Putamen (tissue), 1 donor: ENCODE measurements at regions not wholly inside any gene's neighbourhood (a gene's known extent, or its start where the extent isn't known, plus 50 kb on each side); places are given as distances from the start of the nearest gene placed in this dataset.
A peak's percentile ranks its signal among the peaks of the same experiment; 100 is the strongest.
"Not testable (repeated sequence)": the region's sequence is repeated elsewhere in the genome, so short reads cannot be mapped to it uniquely, and the experiment has no call there.

ENCODE experiments used
- DNase-seq: peaks from one replicate; pipeline ENCODE4 v3.0.0-alpha.2; 2016; ENCODE audit warnings: low spot score

DNA sequence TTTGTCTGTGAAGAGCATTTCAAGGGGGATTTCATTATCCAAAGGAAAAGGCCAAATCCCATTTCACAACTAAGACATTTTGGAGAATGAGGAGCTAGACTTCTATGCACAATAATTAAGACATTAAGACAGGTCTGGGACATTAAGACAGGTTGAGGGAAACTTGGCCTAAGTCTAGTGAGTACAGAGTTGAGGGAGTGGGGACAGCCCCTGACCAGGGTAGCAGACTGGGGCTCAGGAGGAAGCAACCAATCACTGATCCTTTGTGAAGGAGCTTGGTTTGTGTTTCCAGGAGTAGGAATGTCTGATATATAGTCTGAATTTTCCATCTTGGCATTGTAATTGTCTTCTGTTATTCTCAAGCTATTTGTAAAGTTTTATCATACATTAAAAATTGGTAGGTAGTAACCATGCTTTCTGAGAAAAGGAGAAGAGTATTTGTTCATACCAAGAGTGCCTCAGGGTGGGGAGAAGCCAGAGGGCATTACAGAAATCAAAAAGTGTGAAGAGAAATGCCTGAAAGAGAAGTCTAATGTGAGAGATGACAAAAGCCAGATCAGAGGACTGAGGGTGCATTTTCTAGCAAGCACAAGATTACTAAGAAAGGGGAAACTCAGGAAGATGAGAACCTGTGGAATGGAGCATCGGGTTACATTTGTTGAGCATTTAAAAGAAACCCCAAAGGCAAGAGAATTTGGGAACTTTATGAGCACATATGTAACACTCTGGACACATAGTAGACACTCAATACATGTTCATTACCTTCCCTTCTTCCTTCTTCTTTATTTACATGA lies 189.3 kb upstream of the PIK3R1 start:
- no peak for DNase-seq

DNA sequence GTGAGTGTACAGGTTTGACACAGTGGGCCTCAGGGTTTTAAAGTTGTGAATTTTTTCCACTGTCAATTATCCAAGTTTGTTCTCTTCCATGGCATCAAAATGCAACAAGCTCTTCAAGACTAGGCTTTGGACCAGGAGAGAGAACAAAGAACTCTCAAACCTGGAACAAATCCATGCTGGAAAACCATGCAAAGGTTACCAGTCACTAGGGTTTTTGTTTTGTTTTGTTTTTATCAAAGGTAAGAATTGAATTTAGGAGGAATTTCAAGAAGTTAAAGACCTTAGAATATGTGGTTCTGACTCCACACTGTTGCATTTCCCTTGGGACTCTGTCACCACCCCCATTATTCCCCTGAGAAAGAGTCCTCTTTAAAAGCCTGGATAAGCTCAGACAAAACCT lies 191.1 kb upstream of the PIK3R1 start:
- DNase-seq = no peak

DNA sequence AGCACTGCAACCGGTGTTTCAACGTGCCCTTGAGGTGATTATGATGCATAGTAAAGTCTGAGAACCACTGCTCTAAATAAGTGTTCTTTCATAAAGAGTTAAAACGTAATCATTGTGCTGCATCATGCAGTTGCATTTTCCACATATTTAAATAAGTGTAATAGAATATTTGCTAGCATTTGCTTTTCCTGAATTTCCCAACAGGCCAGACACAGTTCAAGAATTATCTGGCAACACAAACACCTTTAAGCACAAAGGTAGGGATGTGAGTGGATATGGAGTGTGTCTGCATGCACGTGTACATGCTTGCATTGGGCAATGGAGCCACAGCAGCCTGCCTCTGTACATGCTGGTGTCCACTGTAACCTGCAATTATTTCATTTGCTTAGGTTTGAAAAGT lies 193.6 kb upstream of the PIK3R1 start:
- no peak for DNase-seq

DNA sequence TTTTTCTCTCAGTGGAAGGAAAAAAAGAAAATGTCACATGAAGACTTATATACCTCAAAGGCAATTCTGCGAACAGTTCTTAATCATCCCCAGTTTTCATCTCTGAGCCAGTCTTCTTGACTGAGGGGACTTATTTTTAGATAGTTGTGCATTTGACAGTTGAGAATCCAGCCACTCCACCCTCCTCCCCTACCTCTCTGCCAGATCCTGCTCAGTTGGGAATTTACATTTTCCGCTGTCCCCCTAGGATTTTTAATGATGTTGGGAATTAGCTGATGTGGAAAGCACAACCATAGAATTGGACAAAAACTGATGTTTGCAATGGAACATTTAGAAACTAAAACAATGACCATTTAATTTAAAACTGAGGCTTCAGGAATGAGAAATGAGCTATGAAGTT lies 194.3 kb upstream of the PIK3R1 start:
- DNase-seq = no peak

DNA sequence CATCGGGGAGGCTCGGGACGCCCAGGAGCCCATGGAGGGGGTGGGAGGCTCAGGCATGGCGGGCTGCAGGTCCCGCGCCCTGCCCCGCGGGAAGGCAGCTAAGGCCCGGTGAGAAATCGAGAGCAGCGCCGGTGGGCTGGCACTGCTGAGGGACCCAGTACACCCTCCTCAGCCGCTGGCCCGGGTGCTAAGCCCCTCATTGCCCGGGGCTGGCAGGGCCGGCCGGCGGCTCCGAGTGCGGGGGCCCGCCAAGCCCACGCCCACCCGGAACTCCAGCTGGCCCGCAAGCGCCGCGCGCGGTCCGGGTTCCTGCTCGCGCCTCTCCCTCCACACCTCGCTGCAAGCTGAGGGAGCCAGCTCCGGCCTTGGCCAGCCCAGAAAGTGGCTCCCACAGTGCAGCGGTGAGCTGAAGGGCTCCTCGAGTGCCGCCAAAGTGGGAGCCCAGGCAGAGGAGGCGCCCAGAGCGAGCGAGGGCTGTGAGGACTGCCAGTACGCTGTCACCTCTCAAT lies 195.0 kb upstream of the PIK3R1 start:
- not testable (repeated sequence) for DNase-seq

DNA sequence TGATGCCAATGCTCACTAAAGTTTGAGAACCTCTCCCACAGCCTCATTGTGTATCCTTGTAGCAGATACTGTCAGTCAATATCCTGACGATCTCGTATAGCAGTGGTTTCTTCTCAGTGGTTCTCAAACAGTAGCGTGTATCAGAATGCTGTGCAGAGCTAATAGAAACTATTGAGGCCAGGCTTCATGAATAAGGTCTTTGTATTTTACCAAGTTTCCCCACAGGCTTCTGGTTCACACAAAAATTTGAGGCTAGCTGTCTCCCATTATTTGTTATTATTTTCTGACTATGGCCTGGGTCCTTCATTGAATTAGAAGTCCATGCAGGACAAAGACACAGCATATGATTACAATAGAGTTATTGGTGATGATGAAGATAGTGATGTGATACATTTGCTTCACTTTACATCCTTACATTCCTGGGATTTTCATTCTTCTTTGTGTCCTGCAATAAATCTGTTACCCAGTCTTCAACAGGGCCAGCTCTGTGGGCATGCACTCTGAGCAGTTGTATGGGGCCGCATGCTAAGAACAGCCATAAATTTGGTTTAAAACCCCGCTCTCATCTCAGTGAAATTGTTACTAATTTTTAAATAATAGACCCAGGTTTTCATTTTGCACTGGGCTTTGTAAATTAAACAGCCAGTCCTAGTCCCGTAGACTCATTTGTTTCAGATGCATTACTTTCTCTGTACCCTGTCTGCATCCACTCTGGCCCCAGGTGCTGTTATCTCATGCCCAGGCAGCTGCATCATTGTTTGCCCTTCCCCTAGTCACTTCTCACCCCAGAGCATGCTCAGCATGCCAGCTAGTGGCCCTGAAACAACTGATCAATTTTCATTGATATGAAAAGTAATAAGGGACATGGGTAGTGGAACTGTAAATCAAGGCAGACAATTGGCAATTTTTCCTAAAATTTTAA lies 199.9 kb upstream of the PIK3R1 start:
- peak; percentile 73 for DNase-seq

DNA sequence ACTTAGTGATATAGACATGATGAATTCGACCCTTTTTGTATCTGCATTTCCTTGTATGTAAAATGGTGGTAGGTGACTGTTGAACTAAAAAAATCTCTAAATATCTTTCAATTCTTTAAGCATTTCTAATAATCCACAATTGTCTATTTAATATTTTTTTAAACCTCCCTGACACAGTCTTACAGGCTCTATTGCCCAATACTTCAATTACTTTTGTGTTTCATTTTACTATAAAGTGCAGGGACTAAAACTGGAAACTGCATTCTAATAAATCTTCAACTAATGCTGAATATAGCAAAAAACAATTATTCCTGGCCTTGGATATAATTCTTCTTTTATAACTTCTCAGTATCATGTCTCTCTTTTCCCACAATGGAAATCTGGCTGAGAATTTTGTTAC lies 202.7 kb upstream of the PIK3R1 start:
- no peak for DNase-seq

DNA sequence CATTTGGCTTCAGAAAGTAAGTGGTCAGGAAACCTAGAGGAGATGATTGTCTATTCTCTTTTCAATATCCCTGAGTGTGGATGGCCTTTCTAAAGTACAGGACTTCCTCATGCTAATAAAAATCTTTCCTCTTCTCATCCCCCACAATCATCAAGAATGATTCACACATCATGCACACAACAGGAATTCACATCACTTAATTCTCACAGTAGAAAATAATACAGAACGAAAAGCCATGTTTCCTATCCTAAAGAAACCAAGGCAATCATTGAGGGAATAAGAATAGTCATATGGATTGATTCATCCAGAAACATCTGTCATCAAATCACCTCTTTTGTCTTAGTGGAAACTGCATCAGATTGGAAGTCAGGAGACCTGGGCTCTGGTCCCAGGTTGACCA lies 203.1 kb upstream of the PIK3R1 start:
- DNase-seq = no peak

DNA sequence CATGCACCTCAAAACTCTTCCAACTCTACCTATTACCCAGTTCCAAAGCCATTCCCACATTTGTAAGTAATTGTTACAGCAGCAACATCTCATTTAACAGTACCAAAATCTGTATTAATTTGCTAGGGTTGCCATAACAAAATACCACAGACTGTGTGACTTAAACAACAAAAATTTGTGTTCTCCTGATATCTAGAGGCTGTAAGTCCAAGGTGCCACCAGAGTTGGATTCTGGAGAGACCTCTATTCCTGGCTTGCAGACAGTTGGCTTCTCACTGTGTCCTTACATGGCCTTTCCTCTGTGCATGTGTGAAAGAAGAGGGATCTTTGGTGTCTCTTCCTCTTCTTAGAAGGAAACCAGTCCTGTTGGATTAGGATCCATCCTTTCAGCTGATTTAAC lies 203.8 kb upstream of the PIK3R1 start:
- DNase-seq = no peak

DNA sequence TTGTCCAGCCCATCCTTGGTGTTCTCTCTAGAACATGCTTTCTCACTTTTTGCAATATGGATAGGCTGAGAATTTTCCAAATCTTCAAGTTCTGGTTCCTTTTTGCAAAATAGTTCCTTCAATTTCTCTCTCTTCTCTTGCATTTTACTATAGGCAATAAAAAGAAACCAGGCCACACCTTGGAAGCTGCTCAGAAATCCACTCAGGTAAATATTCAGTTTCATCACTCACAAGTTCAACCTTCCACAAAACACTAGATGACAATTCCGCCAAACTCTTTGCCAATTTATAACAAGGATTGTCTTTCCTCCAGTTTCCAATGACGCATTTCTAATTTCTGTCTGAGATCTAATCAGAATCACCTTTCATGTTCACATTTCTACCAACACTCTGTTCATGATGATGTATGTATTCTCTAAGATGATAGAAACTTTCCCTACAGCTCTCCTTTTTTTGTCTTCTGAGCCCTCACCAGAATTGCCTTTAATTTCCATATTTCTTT lies 204.2 kb upstream of the PIK3R1 start:
- DNase-seq = no peak

DNA sequence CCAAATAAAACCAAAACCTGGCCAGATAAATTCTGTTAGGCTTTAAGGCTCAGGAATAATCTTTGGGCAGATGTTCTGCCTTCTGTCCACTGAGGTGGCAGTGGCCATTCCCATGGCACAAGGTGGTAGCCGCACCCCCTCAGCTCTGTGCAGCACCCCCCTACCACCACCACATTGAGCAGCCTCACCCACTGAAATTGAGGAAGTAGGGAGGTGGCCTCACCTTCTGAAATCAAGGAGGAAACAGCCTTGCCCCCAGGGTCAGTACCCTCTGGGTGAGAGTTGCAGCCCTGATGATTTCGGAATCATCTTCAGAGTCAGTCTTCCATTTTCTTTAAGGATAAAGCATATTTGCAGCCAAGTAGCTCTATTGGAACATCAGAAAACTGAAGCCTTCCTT lies 204.8 kb upstream of the PIK3R1 start:
- DNase-seq = no peak

DNA sequence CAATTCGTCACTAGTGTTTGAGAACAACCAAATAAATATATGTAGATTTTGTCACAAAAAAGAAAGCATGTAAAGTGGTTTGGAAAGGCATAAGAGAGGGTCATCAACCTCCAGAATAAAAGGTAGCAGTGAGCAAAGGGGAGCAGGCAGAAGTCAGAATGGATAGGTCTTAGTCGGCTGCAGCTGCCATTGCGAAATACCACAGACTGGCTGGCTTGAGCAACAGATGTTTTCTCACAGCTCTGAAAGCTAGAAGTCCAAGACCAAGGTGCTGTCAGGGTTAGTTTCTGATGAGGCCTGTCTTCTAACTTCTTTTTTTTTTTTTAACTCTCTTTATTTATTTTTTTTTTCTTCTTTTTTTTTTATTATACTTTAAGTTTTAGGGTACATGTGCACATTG lies 208.1 kb upstream of the PIK3R1 start:
- DNase-seq = no peak

DNA sequence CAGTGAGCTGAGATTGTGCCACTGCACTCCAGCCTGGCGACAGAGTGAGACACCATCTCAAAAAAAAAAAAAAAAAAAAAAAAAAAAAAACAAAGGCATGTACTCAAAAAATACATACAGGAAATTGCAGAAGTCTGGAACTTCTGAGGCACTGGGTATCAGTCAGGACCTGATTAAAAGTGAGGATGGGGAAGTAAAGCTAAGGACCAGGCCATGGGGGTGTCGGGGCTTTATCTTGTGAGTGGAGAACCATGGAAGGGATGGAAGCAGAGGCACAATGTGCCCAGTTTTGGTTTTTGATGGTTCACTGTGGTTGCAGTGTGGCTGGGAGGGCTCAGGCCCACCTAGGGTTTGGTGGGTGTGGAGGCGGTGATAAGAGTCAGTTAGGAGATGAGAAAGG lies 212.7 kb upstream of the PIK3R1 start:
- DNase-seq = no peak

DNA sequence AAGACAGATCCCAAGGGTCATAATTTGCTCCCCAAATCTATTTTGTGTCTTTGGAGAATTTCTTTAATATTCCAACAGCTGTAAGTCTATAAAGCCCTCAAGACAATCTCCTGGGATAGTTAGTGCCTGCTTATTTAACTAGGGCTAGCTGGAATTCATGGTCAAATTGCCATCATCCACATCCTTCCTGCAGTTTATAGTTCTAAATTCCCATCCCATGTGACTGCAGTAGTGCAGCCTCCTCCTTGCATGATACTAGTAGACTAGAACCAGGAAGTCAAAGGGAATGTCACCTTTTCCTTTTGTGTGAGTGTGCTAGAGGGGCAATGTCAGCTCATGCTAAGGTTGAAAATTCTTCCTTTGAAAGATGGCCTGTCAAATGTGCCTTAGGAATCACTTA lies 214.8 kb upstream of the PIK3R1 start:
- DNase-seq = no peak

DNA sequence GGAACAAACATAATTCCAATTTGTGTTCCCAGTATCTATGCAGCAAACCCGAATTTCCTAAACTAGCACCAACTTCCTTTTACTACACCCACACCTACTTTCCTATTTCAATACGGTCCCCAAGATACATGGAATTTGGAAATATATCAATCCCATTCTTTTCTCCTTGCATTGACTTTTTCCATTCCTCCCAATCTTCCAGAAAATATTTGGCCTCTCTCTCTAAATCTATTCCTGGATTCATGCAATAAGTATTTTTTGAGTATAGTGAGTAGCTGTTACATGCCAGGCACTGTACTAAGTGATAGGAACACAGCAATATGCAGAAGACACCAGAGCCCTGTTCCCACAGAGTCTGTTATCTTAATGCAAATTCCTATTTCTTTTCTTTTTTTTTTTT lies 216.2 kb upstream of the PIK3R1 start:
- no peak for DNase-seq

DNA sequence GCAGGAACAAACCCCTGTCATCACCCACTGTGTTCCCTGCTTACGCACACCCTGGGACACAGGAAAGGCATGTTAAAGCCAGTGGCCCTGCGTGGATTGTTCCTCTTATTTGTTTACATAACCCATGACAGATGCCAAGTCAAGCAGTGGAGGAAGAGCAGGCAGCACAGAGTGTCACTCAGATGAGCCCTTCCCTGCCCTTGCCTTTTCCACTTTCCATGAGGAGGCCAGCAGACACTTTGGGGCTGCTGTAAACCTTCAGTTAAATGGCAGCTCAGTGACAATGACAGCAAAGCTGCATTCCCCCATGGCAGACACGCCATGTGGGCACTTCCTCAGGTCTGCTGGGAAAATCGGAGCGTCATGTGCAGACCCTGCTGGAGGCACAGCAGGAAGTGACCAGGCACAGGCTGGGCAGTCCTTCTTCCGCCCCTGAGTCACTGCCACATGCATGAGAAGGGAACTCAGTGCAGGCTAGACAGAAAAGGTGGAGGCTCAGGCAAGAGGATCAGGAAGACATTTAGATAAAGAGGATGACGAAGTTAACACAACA lies 216.8 kb upstream of the PIK3R1 start:
- DNase-seq = no peak

DNA sequence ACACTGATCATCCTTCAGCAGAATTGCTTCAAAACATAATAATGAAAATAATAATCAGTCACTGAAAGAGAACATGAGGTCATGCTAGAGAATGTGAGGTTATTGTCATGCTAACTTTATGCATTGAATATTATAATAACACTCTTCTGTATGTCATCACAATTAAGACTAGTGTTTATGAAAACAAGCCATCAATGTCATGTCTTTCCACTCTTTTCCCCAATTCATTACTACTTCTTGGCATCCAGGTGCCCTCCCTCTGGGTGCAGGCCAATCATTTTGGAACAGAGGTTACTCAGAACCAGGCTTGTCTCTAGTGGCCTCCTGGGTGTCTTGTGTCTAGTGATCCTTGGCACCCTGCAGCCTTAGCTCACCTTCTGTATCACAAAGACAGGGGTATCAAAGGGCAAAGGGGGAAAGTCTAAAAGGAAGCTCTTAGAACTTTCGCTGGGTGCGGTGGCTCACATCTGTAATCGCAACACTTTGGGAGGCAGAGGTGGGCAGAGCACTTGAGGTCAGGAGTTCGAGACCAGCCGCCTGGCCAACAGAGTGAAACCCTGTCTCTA lies 217.6 kb upstream of the PIK3R1 start:
- DNase-seq = no peak

DNA sequence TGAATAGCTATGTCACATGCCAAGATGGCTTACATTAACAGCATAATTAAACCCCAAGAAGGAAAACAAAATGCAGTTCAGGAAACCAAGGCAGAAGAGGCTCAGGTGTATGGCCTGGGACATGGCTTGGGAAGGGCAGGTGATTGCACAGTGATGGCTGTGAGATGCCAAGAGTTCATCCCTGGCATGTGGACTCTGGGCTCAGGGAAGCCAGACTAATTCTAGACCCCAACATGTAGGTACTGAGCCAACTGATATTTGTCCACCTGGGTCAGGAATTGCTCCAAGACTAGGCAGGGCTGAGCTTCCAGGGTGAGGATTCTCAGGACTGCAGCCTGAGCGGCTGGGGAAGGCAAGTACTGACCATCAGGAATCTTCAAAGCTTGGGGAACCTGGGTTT lies 218.4 kb upstream of the PIK3R1 start:
- no peak for DNase-seq

DNA sequence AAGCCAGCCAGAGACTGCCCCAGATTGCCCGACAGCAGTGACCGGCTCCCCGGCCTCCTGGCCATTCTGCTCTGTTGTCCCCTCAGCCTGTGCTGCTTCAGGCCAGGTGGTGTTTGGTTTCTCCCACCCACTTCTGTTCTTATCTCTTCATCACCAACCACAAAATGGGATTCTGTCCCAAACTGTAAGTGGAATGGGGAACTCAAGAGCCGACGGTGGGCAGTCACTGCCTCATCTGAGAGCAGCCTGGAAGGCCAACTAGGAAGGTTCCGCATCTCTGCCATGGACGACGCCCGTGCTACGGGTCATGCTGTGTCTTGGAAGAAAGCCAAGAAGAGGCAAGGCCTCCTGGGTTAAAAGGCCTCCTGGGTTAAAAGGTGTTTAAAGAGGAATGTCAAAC lies 219.0 kb upstream of the PIK3R1 start:
- DNase-seq = no peak

DNA sequence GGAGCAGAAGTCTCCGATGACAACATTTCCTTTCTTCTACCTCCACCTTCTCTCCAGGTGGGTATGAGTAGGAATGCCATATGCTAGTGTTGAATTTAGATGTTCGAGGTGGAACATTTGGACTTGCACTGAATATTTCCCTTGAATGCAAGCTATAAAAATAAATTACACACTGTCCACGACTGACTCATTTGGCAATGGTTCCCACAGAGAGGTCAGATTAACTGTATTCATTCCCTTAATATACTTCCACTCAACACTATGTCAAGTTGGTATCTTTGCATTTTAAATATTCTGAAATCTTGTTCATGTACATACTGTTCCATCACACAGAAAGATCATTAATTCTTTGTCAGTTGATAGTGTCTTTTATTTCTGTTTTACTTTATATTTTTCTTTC lies 222.6 kb upstream of the PIK3R1 start:
- no peak for DNase-seq

DNA sequence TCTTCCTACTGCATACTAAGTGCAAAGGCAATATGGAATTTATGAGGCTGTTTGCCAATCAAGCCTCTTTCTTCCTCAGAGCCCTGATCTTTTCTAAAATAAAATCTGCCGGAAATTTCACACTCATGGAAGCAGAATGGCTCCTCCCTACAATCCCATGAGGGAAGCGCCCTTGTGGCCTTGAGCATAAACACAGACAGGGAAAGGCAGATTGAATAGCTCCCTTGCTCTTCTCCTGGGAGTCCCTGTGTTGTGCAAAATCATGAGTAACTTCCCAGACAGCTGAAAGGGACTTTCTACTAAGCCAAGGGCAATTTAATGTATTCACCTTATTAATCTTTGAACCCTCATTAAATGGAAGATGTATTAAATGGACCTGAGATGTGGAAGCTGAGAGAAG lies 226.1 kb upstream of the PIK3R1 start:
- no peak for DNase-seq

DNA sequence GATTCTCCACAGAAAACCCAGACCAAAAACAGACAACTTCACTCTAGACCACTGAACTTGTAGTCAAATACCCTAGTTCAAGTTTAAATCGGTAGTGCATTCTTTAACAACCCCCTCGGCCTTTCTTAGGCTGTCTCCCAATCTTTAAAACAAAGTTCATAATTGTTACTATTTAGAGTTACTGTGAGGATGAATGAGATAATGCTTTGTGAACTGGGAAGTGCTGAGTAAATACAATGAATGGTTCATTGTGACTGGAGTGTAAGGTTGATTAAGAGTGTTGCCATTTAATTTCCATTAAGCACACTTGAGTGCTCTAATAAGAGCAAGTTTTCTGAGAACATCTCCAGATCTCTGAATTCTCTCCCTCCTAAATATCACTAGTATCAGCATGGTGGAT lies 228.8 kb upstream of the PIK3R1 start:
- DNase-seq = no peak
